ENCODE measurements at regions not wholly inside any gene's neighbourhood (a gene's known extent, or its start where the extent isn't known, plus 50 kb on each side); places are given as distances from the start of the nearest gene placed in this dataset.

DNA sequence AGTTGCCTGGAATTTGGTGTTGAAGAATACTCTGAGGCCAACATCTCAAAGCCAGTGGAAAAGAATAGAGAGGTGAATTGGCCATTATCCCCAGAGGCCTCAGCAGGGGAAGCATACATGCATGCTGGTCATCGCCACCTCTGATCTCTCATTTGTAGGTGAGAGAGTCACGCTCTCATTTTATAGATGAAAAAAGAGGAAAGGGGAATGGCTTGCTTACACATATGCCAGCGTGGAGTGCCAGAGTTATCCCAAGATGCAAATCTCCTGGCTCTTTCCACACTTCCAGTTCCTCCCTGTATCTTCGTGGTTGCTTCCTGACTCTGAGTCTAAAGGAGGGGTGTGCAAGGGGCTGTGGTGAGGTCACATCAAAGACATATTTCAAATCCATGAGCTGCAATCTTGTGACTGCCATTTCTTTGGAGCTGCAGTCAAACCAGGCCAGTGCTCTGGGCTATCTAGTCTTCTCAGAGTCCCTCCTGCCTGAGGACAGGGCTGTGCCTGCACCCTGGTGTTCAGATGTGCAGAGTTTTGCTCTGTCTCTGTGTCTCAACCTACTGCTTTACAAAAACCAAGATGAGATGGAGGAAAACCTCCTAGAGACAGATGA, 324.7 kb downstream of the MYCN start:
- H3K9me3 Mint-ChIP-seq (ENCODE audit: unreplicated experiment), result peaks cover 22% of the 10 kb centered on the region
- DNase-seq (ENCODE audit: extremely low spot score, unreplicated experiment), result no peak
- H3K4me1 Mint-ChIP-seq (ENCODE audit: unreplicated experiment), result no peaks in the 10 kb centered on the region
- H3K27me3 Mint-ChIP-seq (ENCODE audit: unreplicated experiment), result no peaks in the 10 kb centered on the region
- no peaks in the 10 kb centered on the region for H3K36me3 Mint-ChIP-seq (ENCODE audit: unreplicated experiment)
- H3K27ac Mint-ChIP-seq (ENCODE audit: unreplicated experiment), result no peak overlapping the region
- TF ChIP-seq CTCF (IDR thresholded peaks at IDR 0.05), result no peak
- H3K4me3 Mint-ChIP-seq (ENCODE audit: unreplicated experiment), result no peak overlapping the region

GRCh38 chr2:16264491-16264890, 324.1 kb downstream of the MYCN start:
- Mint-ChIP-seq H3K36me3 (ENCODE audit: unreplicated experiment) (no peaks in the 10 kb centered on the region), H3K9me3 (ENCODE audit: unreplicated experiment) (peaks cover 21% of the 10 kb centered on the region), H3K4me3 (ENCODE audit: unreplicated experiment) (no peak overlapping the region), H3K27ac (ENCODE audit: unreplicated experiment) (no peak overlapping the region), H3K27me3 (ENCODE audit: unreplicated experiment) (no peaks in the 10 kb centered on the region), H3K4me1 (ENCODE audit: unreplicated experiment) (no peaks in the 10 kb centered on the region)
- DNase-seq (ENCODE audit: extremely low spot score, unreplicated experiment), result no peak
- no peak for TF ChIP-seq CTCF (IDR thresholded peaks at IDR 0.05)

DNA sequence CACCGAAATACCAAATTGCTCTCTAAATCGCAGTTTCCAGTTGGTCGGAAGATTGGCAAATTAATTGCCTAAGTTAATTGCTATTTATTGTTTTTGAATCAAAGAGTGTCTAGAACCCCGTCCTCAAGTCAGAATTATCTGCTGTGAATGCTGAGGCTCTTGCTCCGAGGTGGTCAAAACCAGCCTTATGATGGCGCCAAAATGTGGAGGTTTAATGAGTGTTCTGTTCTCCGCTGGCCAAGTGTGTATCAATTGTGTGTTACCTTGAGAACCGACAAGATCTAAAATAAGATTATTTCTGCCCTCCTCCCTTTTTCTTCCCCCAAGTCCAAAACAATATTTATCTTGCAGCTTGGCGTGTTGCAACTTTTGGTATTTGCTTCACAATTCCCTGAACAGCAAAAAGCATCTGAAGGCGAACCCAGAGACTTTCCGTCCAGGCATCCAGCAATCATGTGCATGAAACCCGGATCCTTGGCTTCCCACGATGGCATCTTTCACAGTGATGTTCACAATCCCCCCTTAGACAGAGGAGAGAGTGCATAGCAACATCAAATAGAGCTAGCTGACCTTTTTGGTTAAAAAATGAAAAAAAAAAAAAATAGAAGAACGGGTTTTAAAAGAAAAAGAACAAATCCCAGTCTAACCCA, 323.0 kb downstream of the MYCN start:
- Mint-ChIP-seq H3K27ac (ENCODE audit: unreplicated experiment) (no peak overlapping the region), H3K36me3 (ENCODE audit: unreplicated experiment) (no peaks in the 10 kb centered on the region), H3K27me3 (ENCODE audit: unreplicated experiment) (no peaks in the 10 kb centered on the region), H3K9me3 (ENCODE audit: unreplicated experiment) (peaks cover 15% of the 10 kb centered on the region), H3K4me3 (ENCODE audit: unreplicated experiment) (no peak overlapping the region), H3K4me1 (ENCODE audit: unreplicated experiment) (no peaks in the 10 kb centered on the region)
- no peak for TF ChIP-seq CTCF (IDR thresholded peaks at IDR 0.05)
- no peak for DNase-seq (ENCODE audit: extremely low spot score, unreplicated experiment)

- no peak overlapping the region for H3K4me3 Mint-ChIP-seq (ENCODE audit: unreplicated experiment)
- H3K27ac Mint-ChIP-seq (ENCODE audit: unreplicated experiment), result no peak overlapping the region
- H3K4me1 Mint-ChIP-seq (ENCODE audit: unreplicated experiment), result no peaks in the 10 kb centered on the region
- H3K9me3 Mint-ChIP-seq (ENCODE audit: unreplicated experiment), result peaks cover 9% of the 10 kb centered on the region
- no peaks in the 10 kb centered on the region for H3K27me3 Mint-ChIP-seq (ENCODE audit: unreplicated experiment)
- H3K36me3 Mint-ChIP-seq (ENCODE audit: unreplicated experiment), result no peaks in the 10 kb centered on the region
- TF ChIP-seq CTCF (IDR thresholded peaks at IDR 0.05), result no peak
- no peak for DNase-seq (ENCODE audit: extremely low spot score, unreplicated experiment)
These were observed 322.3 kb downstream of the MYCN start for GRCh38 chr2:16262526-16263178.

GRCh38 chr2:16261791-16262190, 321.4 kb downstream of the MYCN start:
- Mint-ChIP-seq H3K27me3 (ENCODE audit: unreplicated experiment) (no peaks in the 10 kb centered on the region), H3K4me3 (ENCODE audit: unreplicated experiment) (no peak overlapping the region), H3K4me1 (ENCODE audit: unreplicated experiment) (no peaks in the 10 kb centered on the region), H3K27ac (ENCODE audit: unreplicated experiment) (no peak overlapping the region), H3K9me3 (ENCODE audit: unreplicated experiment) (peaks cover 9% of the 10 kb centered on the region), H3K36me3 (ENCODE audit: unreplicated experiment) (no peaks in the 10 kb centered on the region)
- DNase-seq (ENCODE audit: extremely low spot score, unreplicated experiment), result no peak
- TF ChIP-seq CTCF (IDR thresholded peaks at IDR 0.05), result no peak

Data from osteocyte (in vitro differentiated cells).